Mesothelial cell of epicardium (in vitro differentiated cells): ENCODE measurements at regions not wholly inside any gene's neighbourhood (a gene's known extent, or its start where the extent isn't known, plus 50 kb on each side); places are given as distances from the start of the nearest gene placed in this dataset.

Experiments
- DNase-seq, 2 experiments: peaks; one replicate each; pipeline ENCODE4 v3.0.0; 2021; ENCODE audit warnings: low spot score in 2 of 2; ENCODE audit not compliant: unreplicated experiment in 2 of 2
- H3K27ac Mint-ChIP-seq: 2 replicates; pipeline ENCODE4 v1.8.0; 2021; ENCODE audit warnings: mixed read lengths
- H3K27me3 Mint-ChIP-seq: 2 replicates; pipeline ENCODE4 v1.8.0; 2021; ENCODE audit warnings: low read depth, mixed read lengths
- H3K36me3 Mint-ChIP-seq: 2 replicates; pipeline ENCODE4 v1.8.0; 2021; ENCODE audit warnings: mixed read lengths
- H3K4me1 Mint-ChIP-seq: 2 replicates; pipeline ENCODE4 v1.8.0; 2021; ENCODE audit warnings: mixed read lengths
- H3K4me3 Mint-ChIP-seq: 2 replicates; pipeline ENCODE4 v1.8.0; 2021; ENCODE audit warnings: mild to moderate bottlenecking, moderate library complexity, mixed read lengths
- H3K9me3 Mint-ChIP-seq: 2 replicates; pipeline ENCODE4 v1.8.0; 2021; ENCODE audit warnings: mixed read lengths
- TF ChIP-seq, protein P1 (sequence below): fragments of 200-600 bp; sonication (generic); IDR thresholded peaks from one replicate; pipeline ENCODE4 v1.5.0; 2021; ENCODE audit warnings: antibody characterized with exemption; ENCODE audit not compliant: unreplicated experiment

DNA sequence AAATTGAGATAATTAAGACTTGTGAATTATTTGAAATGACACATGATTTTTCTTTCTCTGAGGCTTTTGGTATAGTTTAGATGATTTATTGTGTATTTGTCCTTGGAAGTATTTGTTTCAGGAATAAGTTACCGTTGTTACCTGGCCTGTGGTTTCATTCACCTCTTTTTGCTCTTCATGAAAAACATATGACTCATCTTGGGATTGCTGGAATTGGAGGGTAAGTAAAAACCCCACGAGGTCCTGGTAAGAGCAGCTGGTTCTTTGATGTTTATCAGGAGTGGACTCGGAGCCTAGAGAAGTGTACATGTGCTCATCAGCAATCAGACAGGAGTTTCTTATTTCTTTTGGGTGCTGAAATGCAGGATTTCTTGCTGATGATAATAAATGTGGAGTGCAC, 275.3 kb downstream of the PSAT1 start:
- Mint-ChIP-seq H3K4me3 (no peak overlapping the region), H3K36me3 (no peaks in the 10 kb centered on the region), H3K9me3 (no peaks in the 10 kb centered on the region), H3K4me1 (peaks cover 26% of the 10 kb centered on the region), H3K27me3 (peaks cover 1% of the 10 kb centered on the region), H3K27ac (no peak overlapping the region)
- TF ChIP-seq, protein P1, sequence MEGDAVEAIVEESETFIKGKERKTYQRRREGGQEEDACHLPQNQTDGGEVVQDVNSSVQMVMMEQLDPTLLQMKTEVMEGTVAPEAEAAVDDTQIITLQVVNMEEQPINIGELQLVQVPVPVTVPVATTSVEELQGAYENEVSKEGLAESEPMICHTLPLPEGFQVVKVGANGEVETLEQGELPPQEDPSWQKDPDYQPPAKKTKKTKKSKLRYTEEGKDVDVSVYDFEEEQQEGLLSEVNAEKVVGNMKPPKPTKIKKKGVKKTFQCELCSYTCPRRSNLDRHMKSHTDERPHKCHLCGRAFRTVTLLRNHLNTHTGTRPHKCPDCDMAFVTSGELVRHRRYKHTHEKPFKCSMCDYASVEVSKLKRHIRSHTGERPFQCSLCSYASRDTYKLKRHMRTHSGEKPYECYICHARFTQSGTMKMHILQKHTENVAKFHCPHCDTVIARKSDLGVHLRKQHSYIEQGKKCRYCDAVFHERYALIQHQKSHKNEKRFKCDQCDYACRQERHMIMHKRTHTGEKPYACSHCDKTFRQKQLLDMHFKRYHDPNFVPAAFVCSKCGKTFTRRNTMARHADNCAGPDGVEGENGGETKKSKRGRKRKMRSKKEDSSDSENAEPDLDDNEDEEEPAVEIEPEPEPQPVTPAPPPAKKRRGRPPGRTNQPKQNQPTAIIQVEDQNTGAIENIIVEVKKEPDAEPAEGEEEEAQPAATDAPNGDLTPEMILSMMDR, result no peak
- DNase-seq, result no peak

DNA sequence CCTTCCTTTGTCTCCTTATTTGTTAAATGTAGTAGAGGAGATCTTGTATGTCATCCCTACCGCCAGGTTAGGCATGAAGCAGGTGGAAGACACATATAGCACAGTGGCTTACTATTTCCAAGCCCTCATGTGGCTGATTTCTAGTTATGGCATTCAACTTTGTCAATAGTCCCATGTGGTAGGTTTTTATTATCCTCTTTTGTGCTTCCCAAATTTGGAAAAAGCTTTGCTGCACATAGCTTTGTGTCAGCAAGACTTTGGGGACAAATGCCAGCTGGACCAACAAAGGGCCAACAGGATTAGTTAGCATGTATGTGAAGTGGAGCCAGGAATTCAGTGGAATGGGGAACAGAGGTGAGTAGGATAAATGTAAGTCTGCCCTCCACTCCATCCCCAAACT, 276.3 kb downstream of the PSAT1 start:
- no peak for DNase-seq
- Mint-ChIP-seq H3K4me1 (peaks cover 26% of the 10 kb centered on the region), H3K36me3 (no peaks in the 10 kb centered on the region), H3K9me3 (no peaks in the 10 kb centered on the region), H3K4me3 (no peak overlapping the region), H3K27me3 (peaks cover 1% of the 10 kb centered on the region), H3K27ac (no peak overlapping the region)
- TF ChIP-seq, protein P1, result no peak

DNA sequence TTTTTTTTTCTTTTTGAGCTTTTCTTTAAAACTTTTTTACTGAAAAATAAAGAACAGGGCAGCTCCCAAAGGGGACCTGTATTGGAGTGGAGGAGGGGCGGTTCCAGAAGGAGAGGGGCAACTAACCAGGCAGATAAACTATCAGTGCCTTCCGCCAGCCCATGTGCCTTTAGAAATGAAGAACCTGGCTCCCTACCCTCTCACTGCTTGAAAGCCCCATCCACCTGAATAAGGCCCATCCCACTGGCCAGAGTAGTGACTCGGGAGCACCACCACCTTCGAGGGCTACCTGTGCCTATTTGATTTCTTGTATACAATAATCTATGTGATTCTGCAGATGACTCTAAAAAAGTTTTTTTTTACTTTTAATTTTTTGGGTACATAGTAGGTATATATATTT, 276.7 kb downstream of the PSAT1 start:
- TF ChIP-seq, protein P1, result no peak
- DNase-seq, result no peak
- peaks cover 1% of the 10 kb centered on the region for H3K27me3 Mint-ChIP-seq
- H3K9me3 Mint-ChIP-seq, result no peaks in the 10 kb centered on the region
- no peak overlapping the region for H3K4me3 Mint-ChIP-seq
- H3K4me1 Mint-ChIP-seq, result peaks cover 26% of the 10 kb centered on the region
- no peaks in the 10 kb centered on the region for H3K36me3 Mint-ChIP-seq
- H3K27ac Mint-ChIP-seq, result no peak overlapping the region

DNA sequence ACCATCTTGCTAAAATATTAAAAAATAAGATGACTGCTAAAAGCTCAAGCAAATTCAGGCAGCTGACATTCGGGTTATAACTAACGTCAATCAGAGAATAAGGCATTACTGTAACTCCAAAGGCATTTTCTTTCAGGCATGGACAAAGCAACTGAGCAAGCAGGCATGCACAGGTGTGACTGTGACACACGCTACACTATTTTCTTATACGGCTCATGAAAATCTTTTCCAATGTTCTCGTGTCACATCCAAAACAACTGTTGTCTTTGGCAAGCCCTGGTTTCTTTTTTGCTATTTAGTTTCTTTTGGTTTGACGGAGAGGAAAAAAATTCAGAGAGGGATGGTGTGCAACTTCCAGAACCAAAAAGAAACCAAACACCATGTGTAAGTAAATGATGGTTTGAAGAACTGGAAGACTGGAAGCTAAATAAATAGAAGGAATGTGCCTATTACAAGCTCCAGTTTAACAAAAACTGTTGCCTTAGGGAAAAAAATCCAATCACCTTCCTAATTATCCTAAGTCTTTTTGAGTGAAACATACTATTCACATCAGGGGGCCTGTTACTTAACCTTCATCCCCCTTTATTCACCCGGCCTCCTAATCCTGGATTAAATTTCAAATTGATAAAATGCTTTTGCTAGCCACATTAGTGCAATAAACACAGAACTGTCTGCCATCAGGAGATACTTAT, 277.6 kb downstream of the PSAT1 start:
- no peak overlapping the region for H3K4me3 Mint-ChIP-seq
- peaks cover 1% of the 10 kb centered on the region for H3K27me3 Mint-ChIP-seq
- no peak overlapping the region for H3K27ac Mint-ChIP-seq

DNA sequence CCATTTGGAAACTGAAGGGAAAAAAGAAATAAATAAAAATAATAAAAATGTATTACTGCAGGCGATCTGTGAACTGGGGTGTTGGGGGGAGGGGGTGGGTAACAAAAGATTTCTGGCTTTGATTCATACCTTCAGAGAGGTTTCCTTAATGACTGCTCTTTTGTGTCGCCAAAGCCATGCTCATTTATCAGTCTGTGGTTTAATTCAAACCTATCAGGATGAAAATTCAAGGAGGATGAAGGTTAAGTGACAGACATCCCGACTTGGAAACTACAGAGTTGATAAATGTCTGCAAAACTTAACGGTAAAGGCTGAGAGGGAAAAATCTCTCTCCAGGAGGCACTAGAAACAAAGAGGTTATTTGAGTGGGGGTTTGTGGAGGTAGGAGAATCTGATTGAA, 278.2 kb downstream of the PSAT1 start:
- H3K4me1 Mint-ChIP-seq, result peaks cover 26% of the 10 kb centered on the region
- peaks cover 1% of the 10 kb centered on the region for H3K27me3 Mint-ChIP-seq
- H3K36me3 Mint-ChIP-seq, result no peaks in the 10 kb centered on the region
- TF ChIP-seq, protein P1, result no peak
- no peak for DNase-seq
- no peaks in the 10 kb centered on the region for H3K9me3 Mint-ChIP-seq
- H3K4me3 Mint-ChIP-seq, result no peak overlapping the region
- no peak overlapping the region for H3K27ac Mint-ChIP-seq

More for the DNA sequence above, 277.6 kb downstream of the PSAT1 start:
- TF ChIP-seq, protein P1, result no peak
- Mint-ChIP-seq H3K36me3 (no peaks in the 10 kb centered on the region), H3K9me3 (no peaks in the 10 kb centered on the region), H3K4me1 (peaks cover 26% of the 10 kb centered on the region)
- no peak for DNase-seq

DNA sequence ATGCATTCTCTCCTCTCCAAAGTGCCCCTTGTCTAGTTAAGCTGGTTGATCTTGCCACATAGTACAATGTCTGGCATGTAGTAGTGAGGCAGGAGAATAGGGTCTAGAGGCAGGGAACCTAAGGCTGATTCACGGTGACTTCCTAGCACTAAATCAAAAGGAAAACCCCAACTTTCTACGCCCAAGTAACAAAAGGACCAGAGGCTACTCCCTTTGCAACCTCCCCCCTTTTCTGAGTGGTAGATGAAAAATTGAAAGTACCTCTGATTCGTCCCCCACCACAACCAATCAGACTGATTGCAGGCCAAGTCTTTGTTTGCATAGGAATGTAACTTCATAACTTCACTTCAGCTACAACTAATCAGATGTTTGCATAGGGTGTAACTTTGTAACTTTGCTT, 278.8 kb downstream of the PSAT1 start:
- Mint-ChIP-seq H3K27ac (no peak overlapping the region), H3K36me3 (no peaks in the 10 kb centered on the region), H3K9me3 (no peaks in the 10 kb centered on the region), H3K4me1 (peaks cover 26% of the 10 kb centered on the region), H3K4me3 (no peak overlapping the region), H3K27me3 (peaks cover 4% of the 10 kb centered on the region)
- TF ChIP-seq, protein P1, result no peak
- DNase-seq, result no peak
